Choroid plexus epithelial cell (primary cell): ENCODE measurements at regions not wholly inside any gene's neighbourhood (a gene's known extent, or its start where the extent isn't known, plus 50 kb on each side); places are given as distances from the start of the nearest gene placed in this dataset.
A peak's percentile ranks its signal among the peaks of the same experiment; 100 is the strongest.

Experiments used
- DNase-seq: peaks from one replicate; pipeline ENCODE4 v3.0.0-alpha.2; 2010; ENCODE audit warnings: low read depth
- H3K4me3 ChIP-seq: 2 replicates; pipeline ENCODE4 v1.5.1; 2011; ENCODE audit warnings: low read depth, mild to moderate bottlenecking, control low read depth, low read length, moderate library complexity
- TF ChIP-seq, protein P1 (sequence below): conservative IDR thresholded peaks from 2 replicates; pipeline ENCODE4 v1.5.1; 2011; ENCODE audit warnings: low read depth, mild to moderate bottlenecking, control low read depth, inconsistent platforms, low read length, moderate library complexity

DNA sequence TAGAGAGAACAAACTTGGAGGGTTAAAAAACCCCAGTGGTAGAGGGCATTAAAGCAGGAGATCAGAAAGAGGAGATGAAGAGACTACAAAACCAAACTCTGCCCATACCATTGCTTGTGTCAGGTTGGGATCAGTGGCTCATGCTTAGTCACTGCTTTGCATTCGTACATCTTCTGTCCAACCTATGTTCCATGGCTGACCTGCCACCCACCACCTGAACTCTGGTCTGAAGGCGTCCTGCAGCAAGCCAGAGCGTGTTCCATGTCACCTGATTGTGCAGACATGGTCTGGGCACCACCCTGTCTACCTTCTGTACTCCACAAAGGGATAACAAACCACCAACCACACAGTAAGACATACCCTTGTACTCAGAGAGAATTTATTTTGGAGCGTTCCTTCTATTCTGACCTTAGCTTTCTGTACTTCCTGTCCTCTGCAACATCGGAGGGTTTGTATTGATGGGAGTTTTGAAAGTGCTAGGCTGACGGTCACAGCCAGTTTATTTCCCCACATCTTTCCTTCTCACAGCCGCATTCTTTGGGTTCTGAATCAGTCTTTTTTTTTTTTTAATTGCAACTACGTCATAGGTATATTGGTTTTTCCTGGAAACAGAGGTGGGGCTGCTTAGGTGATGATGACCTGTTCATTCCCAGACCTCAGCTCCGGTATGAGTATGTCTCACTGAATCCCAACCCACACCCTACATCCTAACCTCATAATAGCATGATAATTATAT lies 88.3 kb downstream of the SOWAHC start:
- peak; percentile 92 for DNase-seq
- no peak overlapping the region for H3K4me3 ChIP-seq

DNA sequence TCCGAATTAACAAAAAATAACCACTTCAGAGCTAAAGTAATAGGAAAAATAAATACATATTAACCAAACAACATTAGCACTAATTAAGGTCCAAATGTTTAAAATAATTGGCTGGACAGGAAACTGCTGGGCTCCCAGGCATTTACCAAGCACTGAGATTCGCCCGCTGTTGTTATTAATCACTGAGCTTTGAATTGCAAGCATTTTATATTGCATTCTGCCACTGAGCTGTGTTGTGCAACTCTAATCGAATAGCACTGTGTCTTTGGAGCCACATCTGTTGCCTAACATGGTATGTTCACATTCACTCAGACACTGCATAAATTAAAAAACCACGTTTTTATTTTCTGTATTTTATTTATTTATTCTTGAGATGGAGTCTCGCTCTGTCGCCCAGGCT lies 88.9 kb downstream of the SOWAHC start:
- TF ChIP-seq, protein P1, sequence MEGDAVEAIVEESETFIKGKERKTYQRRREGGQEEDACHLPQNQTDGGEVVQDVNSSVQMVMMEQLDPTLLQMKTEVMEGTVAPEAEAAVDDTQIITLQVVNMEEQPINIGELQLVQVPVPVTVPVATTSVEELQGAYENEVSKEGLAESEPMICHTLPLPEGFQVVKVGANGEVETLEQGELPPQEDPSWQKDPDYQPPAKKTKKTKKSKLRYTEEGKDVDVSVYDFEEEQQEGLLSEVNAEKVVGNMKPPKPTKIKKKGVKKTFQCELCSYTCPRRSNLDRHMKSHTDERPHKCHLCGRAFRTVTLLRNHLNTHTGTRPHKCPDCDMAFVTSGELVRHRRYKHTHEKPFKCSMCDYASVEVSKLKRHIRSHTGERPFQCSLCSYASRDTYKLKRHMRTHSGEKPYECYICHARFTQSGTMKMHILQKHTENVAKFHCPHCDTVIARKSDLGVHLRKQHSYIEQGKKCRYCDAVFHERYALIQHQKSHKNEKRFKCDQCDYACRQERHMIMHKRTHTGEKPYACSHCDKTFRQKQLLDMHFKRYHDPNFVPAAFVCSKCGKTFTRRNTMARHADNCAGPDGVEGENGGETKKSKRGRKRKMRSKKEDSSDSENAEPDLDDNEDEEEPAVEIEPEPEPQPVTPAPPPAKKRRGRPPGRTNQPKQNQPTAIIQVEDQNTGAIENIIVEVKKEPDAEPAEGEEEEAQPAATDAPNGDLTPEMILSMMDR: no peak
- DNase-seq: peak; percentile 69

More for the DNA sequence above, 88.3 kb downstream of the SOWAHC start:
- TF ChIP-seq, protein P1: no peak

DNA sequence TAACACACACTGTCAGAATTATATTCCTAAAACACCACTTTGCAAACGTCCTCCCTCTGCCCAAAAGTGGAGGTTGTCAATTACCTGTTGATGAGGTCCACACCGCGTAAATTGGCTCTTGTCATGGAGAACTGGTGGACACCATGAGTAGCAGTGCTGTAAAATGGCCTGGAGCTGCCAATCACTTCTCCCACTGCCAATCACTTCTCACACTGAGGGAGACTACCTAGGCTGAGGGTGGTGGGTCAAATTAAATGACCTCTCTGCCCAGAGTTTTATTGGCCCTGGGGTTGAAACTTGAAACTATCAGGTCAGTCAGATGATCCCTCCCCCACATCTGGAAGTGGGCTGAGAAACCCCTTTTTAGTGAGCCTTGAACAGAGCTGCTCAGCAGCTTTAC lies 89.6 kb downstream of the SOWAHC start:
- no peak overlapping the region for H3K4me3 ChIP-seq
- TF ChIP-seq, protein P1: no peak
- no peak for DNase-seq

More for the DNA sequence above, 88.9 kb downstream of the SOWAHC start:
- no peak overlapping the region for H3K4me3 ChIP-seq

DNA sequence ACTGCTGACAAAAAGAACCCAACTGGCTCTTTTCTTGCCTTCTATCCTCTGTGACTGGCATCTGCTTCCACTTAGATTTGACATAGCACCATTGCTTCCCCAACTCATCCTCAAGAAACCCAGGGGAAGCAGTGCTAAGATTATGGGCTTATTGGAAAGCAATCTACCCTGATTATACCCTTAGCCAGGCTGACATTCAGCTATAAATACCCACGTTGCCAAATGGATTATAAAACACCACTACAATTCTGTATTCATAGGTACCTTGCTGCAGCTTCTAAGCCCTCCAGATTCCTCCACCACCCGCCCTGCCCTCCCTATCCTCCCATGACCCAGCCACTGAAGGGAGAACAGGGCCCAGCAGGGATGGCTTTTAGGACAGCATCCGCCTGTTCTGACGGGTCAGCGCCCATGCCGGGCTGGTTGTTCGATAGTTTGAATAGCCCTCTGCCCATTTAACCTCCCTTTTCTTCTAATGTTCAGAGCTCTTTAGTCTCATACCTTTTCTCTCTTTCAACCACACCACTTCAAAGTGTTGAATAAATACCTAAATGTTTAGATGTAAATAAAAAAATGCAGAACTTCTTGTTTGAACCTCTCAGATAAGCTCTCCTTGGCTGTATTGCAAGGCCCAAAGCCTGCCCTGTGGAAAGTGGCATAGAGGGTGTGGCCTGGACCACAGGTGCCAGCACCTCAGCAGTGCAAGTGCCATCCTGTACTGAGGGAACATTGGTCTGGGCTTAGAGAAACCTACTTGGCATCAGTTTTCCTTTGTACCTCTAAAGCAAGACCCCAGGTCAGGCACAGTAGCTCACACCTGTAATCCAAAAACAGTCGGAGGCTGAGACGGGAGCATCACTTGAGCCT lies 86.6 kb upstream of the RGPD5 start:
- no peak overlapping the region for H3K4me3 ChIP-seq
- TF ChIP-seq, protein P1: no peak
- no peak for DNase-seq

DNA sequence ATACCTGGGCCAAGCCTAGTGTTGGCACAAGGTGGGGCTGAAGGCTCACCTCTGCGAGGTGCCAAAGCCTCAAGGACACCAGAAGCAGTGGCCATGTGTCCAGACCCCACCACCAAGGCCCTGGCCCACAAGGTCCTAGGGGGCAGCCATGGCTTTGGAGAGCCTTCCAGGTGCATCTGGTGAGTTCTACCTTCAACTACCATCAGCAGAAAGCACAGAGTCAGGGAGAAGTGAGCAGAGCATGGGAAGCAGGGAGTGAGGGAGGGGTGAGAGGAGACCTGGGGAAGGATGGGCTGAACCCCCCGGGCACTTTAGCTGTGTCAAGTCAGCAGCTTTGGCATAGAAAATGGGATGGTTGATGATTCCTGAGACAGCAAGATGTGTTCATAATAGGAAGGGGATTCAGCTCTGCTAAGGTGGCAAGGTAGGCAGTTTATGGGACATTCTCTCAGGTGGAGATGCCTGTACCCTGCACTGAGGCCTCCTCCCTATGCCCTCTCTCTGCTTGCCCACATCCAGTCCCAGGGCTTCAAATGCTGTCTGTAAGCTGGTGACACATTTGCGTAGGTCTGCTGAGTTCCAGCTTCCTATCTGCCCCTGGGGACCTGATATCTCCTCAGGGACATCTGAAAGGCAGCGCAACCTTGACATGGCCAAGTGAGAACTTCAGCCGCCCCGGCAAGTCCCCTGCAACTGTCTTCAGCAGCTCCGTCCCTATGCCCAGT lies 83.4 kb upstream of the RGPD5 start:
- TF ChIP-seq, protein P1: no peak
- DNase-seq: no peak
- no peak overlapping the region for H3K4me3 ChIP-seq

DNA sequence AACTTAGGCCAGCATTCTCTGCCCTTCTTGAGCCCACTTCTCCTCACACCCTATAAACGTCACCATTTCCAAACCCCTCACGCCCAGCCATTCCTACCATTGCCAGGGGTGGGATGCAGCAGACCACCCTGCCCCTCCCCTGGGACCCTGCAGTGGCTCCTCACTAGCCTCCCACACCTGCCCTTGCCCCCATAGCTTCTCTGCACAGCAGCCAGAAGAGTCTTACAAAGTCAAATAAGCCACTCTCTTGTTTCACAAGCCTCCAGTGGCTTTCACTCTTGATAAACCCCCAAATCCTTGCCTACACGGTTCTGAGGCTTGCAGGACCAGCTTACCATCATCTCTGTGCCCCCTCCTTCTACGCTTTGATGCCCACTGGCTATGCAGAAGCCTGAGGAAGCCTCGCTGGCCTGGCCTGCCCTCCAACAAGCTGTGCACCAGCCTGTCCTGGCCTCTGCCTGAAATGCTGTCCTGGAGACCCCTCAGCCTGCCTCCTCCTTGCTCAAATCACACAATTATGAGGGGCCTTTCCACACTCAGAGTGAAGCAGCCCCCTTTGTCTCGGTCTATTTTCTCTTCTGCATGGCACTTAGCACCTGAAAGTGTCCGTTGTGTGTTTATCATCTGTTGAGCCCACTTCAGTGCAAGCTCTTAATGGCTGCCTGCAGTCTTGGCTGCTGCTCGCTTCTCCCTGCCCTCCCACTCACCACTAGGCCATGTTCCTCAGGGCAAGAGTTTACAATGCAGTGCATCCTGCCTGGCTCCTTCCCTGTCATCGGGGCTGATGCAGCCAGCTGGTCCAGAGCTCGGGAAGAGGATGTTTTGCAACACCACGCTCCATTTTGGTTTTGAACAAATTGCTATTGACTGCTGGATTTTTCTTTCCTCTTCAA lies 82.6 kb upstream of the RGPD5 start:
- H3K4me3 ChIP-seq: no peak overlapping the region

More for the DNA sequence above, 82.6 kb upstream of the RGPD5 start:
- TF ChIP-seq, protein P1: no peak
- DNase-seq: no peak
